ENCODE measurements at regions not wholly inside any gene's neighbourhood (a gene's known extent, or its start where the extent isn't known, plus 50 kb on each side); places are given as distances from the start of the nearest gene placed in this dataset.

DNA sequence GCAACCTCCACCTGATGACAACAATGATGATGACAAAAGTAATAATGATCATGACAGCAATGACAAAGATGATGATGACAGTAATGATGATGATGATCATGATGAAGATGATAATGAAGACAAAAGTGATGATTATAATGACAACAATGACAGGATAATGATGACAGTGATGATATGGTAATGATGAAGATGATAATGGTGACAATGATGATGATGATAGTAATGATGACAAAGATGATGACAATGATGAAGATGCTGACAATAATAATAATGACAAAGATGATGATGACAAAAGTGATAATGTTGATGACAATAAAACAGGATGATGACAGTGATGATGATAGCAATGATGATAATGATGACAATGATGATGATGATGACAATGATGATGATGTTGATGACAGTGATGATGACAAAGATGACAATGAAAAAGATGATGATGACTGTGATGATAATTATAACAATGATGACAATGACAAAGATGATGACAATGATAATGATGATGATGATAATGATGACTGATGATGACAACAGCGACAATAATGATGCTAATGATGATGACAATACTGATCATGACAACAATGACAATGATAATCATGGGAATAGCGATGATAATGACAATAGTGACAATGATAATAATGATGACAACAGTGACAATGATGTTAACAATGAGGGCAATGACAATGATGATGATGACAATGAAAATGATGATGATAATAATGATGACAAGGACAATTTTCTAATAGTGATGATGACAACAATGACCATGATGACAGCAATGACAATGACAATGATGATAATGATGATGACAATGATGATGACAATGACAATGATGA lies 1106.5 kb upstream of the AUTS2 start:
- TF ChIP-seq, protein P1, sequence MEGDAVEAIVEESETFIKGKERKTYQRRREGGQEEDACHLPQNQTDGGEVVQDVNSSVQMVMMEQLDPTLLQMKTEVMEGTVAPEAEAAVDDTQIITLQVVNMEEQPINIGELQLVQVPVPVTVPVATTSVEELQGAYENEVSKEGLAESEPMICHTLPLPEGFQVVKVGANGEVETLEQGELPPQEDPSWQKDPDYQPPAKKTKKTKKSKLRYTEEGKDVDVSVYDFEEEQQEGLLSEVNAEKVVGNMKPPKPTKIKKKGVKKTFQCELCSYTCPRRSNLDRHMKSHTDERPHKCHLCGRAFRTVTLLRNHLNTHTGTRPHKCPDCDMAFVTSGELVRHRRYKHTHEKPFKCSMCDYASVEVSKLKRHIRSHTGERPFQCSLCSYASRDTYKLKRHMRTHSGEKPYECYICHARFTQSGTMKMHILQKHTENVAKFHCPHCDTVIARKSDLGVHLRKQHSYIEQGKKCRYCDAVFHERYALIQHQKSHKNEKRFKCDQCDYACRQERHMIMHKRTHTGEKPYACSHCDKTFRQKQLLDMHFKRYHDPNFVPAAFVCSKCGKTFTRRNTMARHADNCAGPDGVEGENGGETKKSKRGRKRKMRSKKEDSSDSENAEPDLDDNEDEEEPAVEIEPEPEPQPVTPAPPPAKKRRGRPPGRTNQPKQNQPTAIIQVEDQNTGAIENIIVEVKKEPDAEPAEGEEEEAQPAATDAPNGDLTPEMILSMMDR (IDR thresholded peaks at IDR 0.05; ENCODE audit: low read length, missing control alignments), result no peak
- H3K4me3 ChIP-seq (replicated peaks; ENCODE audit: low read depth, low read length), result no peak overlapping the region
- DNase-seq (ENCODE audit: low read depth), result no peak

DNA sequence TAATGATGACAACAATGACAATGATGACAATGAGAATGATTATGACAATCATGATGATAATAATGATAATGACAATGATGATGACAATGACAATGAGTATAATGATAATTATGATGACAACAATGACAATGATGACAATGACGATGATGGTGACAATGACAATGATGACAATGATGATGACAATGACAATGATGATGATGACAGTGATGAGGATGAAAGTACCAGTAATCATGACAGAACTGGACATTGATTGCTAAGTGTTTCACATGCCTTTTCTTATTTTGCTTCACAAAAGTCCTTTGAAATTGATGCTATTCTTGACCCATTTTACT lies 1106.0 kb upstream of the AUTS2 start:
- no peak for DNase-seq (ENCODE audit: low read depth)
- H3K4me3 ChIP-seq (replicated peaks; ENCODE audit: low read depth, low read length), result no peak overlapping the region
- TF ChIP-seq, protein P1 (IDR thresholded peaks at IDR 0.05; ENCODE audit: low read length, missing control alignments), result no peak

DNA sequence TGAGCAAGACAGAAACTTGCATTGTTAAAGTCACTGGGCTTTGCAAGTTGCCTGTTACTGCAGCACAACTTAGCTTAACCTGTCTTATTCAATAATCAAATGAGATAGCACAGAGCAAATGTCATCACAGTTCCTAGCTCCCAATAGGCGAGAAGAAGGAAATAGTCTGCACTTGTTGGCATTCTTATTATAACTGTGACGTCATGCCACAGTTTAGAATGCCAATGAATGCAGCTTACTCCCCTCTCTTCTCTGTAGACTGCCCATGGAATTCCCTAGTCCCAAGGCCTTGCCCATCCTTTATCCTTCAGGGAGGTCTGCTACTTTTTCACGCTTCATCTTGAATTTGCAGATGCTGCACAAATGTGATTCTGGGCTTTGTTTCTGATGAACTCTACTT lies 1094.9 kb upstream of the AUTS2 start:
- TF ChIP-seq, protein P1 (IDR thresholded peaks at IDR 0.05; ENCODE audit: low read length, missing control alignments), result no peak
- no peak for DNase-seq (ENCODE audit: low read depth)
- no peak overlapping the region for H3K4me3 ChIP-seq (replicated peaks; ENCODE audit: low read depth, low read length)

DNA sequence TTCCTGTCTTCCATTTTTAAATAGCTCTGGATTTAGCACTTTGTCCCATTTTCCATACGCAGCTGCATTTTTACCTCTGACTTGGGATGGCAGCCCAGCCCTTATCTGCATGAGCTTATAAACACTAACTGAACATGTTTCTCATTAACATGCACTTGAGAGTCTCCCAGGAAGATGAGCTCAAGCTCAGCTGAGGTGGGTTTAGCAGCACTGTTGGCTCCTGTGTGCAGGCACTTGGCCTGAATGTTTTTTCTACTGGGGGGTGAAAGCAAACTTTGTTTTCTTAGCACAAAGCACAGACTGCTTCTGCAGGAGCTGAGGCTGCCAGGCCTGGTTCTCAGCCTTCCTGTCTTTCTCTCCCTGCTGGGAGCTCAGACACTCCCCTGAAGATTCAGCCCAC lies 1093.6 kb upstream of the AUTS2 start:
- DNase-seq (ENCODE audit: low read depth), result no peak
- TF ChIP-seq, protein P1 (IDR thresholded peaks at IDR 0.05; ENCODE audit: low read length, missing control alignments), result no peak

DNA sequence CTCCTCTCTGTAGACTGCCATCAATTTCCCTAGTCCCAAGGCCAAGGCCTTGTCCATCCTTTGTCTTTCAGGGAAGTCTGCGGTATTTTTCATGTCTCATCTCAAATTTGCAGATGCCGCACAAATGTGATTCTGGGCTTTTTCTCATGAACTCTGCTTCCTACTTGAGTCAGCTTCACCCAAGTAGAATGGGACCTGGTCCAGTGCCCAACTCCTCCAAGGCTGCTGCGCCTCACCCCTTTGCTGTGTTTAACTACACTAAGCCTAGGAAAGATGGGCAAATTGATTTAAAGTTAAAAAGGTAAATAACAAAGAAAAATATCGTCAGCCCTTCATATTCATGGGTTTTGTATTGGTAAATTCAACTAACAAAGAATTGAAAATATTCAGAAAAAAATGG lies 1092.6 kb upstream of the AUTS2 start:
- no peak overlapping the region for H3K4me3 ChIP-seq (replicated peaks; ENCODE audit: low read depth, low read length)
- TF ChIP-seq, protein P1 (IDR thresholded peaks at IDR 0.05; ENCODE audit: low read length, missing control alignments), result no peak
- DNase-seq (ENCODE audit: low read depth), result no peak

More for the DNA sequence above, 1093.6 kb upstream of the AUTS2 start:
- H3K4me3 ChIP-seq (replicated peaks; ENCODE audit: low read depth, low read length), result no peak overlapping the region

DNA sequence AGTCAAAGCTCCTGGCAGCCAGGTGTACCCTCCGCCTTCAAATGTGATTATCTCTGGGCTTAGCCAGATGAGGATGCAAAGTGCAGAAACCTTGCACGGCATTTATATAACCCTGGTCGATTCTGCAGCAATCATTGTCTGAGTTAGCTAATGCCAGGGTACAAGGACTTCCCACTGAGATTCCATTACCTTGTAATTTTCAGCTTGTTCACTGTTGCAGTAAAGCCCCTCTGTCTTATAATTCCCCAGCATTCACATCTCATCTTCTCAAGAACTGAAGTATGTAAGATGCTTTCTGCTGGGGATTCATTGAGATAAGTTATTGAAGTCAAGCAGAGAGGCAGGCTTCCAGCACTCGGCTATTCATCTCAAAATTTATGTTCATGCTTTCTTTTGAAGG lies 1090.6 kb upstream of the AUTS2 start:
- TF ChIP-seq, protein P1 (IDR thresholded peaks at IDR 0.05; ENCODE audit: low read length, missing control alignments), result no peak

DNA sequence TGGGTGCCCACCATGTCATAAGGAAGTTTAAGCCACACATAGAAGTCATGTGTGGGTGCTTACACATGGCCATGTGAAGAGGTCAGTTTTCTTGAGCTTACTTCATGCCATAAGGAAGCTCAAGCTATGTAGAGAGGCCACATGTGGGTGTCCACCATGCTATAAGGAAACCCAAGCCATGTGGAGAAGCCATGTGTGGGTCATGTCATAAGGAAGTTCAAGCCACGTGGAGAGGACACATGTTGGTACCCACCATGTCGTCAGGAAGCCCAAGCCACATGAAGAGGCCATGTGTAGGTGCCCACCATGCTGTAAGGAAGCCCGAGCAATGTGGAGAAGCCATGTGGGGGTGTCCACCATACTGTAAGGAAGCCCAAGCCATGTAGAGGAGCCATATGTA lies 1089.2 kb upstream of the AUTS2 start:
- no peak overlapping the region for H3K4me3 ChIP-seq (replicated peaks; ENCODE audit: low read depth, low read length)
- DNase-seq (ENCODE audit: low read depth), result no peak
- TF ChIP-seq, protein P1 (IDR thresholded peaks at IDR 0.05; ENCODE audit: low read length, missing control alignments), result no peak

More for the DNA sequence above, 1090.6 kb upstream of the AUTS2 start:
- no peak overlapping the region for H3K4me3 ChIP-seq (replicated peaks; ENCODE audit: low read depth, low read length)
- no peak for DNase-seq (ENCODE audit: low read depth)
